ENCODE measurements at regions not wholly inside any gene's neighbourhood (a gene's known extent, or its start where the extent isn't known, plus 50 kb on each side); places are given as distances from the start of the nearest gene placed in this dataset.

DNA sequence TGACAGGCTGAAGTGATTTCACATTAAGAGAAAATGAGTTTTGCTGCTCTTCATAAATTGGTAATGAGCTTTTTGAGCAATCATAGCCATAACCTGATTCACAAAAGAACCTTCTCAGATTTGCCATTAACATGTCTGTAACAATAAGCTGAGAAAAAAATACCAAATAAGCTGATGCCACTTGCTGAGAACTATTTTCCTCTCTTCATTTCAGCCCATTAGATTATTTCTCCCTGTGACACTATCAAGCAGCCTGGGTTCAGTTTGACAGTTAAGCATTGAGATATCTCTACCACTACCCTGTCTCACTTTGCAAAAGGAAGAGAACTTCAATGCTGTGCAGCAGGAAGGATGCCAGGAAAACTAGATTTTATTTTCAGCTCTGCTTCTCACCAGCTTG is 673.9 kb downstream of the TRIB2 start:
- TF ChIP-seq RAD21 (conservative IDR thresholded peaks at IDR 0.05 in 1 of 2, IDR thresholded peaks at IDR 0.05 in 1 of 2) (no peak), EP300 (IDR thresholded peaks at IDR 0.05) (no peak), FOXS1 (CRISPR knock-in tag; IDR thresholded peaks at IDR 0.05) (no peak), CEBPB (IDR thresholded peaks at IDR 0.05) (no peak)
- TF ChIP-seq, protein P1, sequence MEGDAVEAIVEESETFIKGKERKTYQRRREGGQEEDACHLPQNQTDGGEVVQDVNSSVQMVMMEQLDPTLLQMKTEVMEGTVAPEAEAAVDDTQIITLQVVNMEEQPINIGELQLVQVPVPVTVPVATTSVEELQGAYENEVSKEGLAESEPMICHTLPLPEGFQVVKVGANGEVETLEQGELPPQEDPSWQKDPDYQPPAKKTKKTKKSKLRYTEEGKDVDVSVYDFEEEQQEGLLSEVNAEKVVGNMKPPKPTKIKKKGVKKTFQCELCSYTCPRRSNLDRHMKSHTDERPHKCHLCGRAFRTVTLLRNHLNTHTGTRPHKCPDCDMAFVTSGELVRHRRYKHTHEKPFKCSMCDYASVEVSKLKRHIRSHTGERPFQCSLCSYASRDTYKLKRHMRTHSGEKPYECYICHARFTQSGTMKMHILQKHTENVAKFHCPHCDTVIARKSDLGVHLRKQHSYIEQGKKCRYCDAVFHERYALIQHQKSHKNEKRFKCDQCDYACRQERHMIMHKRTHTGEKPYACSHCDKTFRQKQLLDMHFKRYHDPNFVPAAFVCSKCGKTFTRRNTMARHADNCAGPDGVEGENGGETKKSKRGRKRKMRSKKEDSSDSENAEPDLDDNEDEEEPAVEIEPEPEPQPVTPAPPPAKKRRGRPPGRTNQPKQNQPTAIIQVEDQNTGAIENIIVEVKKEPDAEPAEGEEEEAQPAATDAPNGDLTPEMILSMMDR (IDR thresholded peaks at IDR 0.05): no peak

Data from A549 (cell line).